ENCODE measurements at regions not wholly inside any gene's neighbourhood (a gene's known extent, or its start where the extent isn't known, plus 50 kb on each side); places are given as distances from the start of the nearest gene placed in this dataset.

DNA sequence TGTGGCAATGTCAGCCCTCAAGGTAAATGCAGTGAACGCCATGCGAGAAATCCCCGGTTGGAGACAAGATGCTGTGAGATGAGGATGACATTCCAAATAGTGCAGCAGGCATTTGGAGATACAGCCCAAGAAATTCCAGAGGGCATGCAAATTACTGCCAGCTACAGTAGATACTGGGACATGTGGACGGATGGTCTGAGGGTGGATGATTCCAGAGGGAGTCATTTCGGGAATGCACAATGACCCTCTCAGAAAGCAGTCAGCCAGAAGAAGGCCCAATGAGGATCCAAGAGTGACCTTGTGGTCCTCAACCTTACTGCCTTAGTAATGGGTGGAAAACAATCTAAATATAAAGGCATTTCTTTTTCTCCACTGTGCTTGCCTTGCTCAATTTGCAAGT is 111.3 kb downstream of the HNRNPLL start:
- no peak for TF ChIP-seq POLR2AphosphoS5 (IDR thresholded peaks at IDR 0.05)
- TF ChIP-seq, protein P1, sequence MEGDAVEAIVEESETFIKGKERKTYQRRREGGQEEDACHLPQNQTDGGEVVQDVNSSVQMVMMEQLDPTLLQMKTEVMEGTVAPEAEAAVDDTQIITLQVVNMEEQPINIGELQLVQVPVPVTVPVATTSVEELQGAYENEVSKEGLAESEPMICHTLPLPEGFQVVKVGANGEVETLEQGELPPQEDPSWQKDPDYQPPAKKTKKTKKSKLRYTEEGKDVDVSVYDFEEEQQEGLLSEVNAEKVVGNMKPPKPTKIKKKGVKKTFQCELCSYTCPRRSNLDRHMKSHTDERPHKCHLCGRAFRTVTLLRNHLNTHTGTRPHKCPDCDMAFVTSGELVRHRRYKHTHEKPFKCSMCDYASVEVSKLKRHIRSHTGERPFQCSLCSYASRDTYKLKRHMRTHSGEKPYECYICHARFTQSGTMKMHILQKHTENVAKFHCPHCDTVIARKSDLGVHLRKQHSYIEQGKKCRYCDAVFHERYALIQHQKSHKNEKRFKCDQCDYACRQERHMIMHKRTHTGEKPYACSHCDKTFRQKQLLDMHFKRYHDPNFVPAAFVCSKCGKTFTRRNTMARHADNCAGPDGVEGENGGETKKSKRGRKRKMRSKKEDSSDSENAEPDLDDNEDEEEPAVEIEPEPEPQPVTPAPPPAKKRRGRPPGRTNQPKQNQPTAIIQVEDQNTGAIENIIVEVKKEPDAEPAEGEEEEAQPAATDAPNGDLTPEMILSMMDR (IDR thresholded peaks at IDR 0.05), result no peak
- TF ChIP-seq EP300 (IDR thresholded peaks at IDR 0.05), result no peak
- TF ChIP-seq POLR2A (IDR thresholded peaks at IDR 0.05; ENCODE audit: low read depth), result no peak
- Histone ChIP-seq H3K27ac (replicated peaks in 1 of 4) (no peak overlapping the region), H3K27me3 (no peaks in the 10 kb centered on the region), H3K4me3 (no peak overlapping the region), H3K4me1 (peaks cover under 1 to 17% (median 12%) of the 10 kb centered on the region in 4 donors), H3K36me3 (no peaks in the 10 kb centered on the region), H3K9me3 (no peaks in the 10 kb centered on the region)
- WGBS, result 96% methylated on average over 5 of the region's 5 CpGs
- DNase-seq (ENCODE audit: extremely low spot score), result no peak
- intact Hi-C loops (cut with DNase I), result no loop called here

DNA sequence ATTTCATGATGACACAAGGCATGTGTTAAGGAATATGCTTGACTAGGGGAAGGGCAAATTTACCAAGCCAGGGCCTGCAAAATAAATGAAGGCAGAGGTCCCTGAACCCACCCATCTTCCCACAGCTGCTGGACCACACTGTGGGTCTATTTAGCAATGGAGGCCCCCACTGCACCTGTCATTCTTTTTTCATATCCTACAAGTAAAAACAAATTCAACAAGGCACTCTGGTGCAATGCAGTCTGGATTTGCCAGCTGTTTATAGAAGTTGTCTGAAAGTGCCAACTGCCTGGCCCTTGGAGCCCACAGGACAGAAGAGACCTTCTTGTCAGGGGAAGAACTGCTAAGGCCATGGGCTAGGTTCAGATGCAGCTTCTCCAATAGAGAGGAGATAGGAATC is 112.8 kb upstream of the ATL2 start:
- no peak overlapping the region for H3K27ac ChIP-seq (replicated peaks in 1 of 4)
- peaks cover 0 to 24% (median 21%) of the 10 kb centered on the region in 4 donors for H3K4me1 ChIP-seq
- H3K36me3 ChIP-seq, result no peaks in the 10 kb centered on the region
- no peak for DNase-seq (ENCODE audit: extremely low spot score)
- TF ChIP-seq POLR2AphosphoS5 (IDR thresholded peaks at IDR 0.05), result no peak
- TF ChIP-seq, protein P1 (IDR thresholded peaks at IDR 0.05), result no peak
- TF ChIP-seq EP300 (IDR thresholded peaks at IDR 0.05), result no peak
- no peak for TF ChIP-seq POLR2A (IDR thresholded peaks at IDR 0.05; ENCODE audit: low read depth)
- intact Hi-C loops (cut with DNase I), result no loop called here
- H3K4me3 ChIP-seq, result no peak overlapping the region
- H3K9me3 ChIP-seq, result no peaks in the 10 kb centered on the region
- no peaks in the 10 kb centered on the region for H3K27me3 ChIP-seq

DNA sequence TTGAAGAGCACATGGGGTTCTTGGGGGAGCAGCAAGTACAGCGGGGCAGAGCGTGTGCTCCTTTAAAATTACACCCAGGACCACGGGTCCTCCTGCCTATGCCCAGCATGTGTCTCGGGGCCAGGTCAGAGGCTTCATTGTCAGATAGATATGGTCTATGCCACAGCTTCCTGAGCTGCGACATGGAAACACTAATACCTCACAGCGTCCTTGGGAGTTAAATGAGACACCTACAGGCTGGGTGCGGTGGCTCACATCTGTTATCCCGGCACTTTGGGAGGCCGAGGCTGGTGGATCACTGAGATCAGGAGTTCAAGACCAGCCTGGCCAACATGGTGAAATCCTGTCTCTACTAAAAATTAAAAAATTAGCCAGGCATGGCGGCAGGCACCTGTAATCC is 110.8 kb upstream of the ATL2 start:
- no peak for DNase-seq (ENCODE audit: extremely low spot score)
- Histone ChIP-seq H3K9me3 (no peaks in the 10 kb centered on the region), H3K4me3 (no peak overlapping the region), H3K36me3 (no peaks in the 10 kb centered on the region), H3K27me3 (no peaks in the 10 kb centered on the region), H3K4me1 (peaks cover 0 to 28% (median 26%) of the 10 kb centered on the region in 4 donors), H3K27ac (replicated peaks in 1 of 4) (no peak overlapping the region)
- WGBS, result 91% methylated on average over 9 of the region's 10 CpGs
- intact Hi-C loops (cut with DNase I), result no loop called here
- TF ChIP-seq POLR2AphosphoS5 (IDR thresholded peaks at IDR 0.05) (no peak), EP300 (IDR thresholded peaks at IDR 0.05) (no peak), POLR2A (IDR thresholded peaks at IDR 0.05; ENCODE audit: low read depth) (no peak)
- TF ChIP-seq, protein P1 (IDR thresholded peaks at IDR 0.05), result no peak

DNA sequence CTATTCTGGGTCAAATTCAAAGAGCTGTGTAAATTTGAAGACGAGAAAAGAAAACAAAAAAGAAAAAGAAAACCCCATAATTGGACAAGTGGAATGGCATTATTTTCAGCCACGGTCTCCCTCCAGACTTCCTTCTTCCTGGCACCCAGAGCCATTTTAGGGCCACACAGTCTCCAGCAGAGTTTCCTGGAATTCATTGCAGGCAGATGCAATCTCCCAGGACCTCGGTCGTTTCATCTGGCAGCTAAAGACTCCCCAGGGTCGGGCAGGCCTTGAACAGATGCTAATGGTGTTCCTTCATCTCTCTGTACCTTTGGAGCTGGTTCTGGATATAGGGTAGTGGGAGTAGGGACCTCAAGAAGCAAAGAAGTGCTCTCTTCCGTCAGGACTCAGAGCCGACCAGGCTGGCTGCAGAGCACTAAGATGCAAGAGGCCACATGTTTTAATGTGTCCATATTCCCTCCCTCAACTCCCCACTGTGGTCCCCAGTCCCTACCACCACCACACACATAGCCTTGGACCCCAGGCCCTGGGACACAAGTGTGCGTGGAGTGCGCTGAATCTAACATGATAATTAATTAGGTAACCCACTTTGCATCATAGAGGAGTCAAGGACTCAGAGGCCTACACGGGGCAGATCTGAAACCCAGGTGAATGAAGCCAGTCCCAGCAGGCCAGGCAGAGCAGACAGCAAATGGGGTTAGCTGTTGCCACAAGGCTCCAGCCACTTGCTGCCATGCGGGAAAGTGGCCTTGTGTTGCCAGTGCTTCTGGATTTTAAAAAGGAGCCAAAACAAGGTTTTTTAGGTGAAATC is 109.3 kb upstream of the ATL2 start:
- Histone ChIP-seq H3K9me3 (peaks cover 0 to under 1% (median 0%) of the 10 kb centered on the region in 4 donors), H3K36me3 (no peaks in the 10 kb centered on the region), H3K27ac (replicated peaks in 1 of 4) (peak overlapping the region in 3 of 4 donors; percentile 4 to 33 (median 22)), H3K27me3 (no peaks in the 10 kb centered on the region), H3K4me1 (peaks cover 0 to 28% (median 26%) of the 10 kb centered on the region in 4 donors), H3K4me3 (no peak overlapping the region)
- TF ChIP-seq, protein P1 (IDR thresholded peaks at IDR 0.05), result no peak
- TF ChIP-seq EP300 (IDR thresholded peaks at IDR 0.05) (no peak), POLR2A (IDR thresholded peaks at IDR 0.05; ENCODE audit: low read depth) (no peak), POLR2AphosphoS5 (IDR thresholded peaks at IDR 0.05) (no peak)
- intact Hi-C loops (cut with DNase I), result no loop called here
- no peak for DNase-seq (ENCODE audit: extremely low spot score)
- 64% methylated on average over 10 of the region's 11 CpGs for WGBS
